CD4-positive, alpha-beta memory T cell (primary cell): ENCODE measurements at regions not wholly inside any gene's neighbourhood (a gene's known extent, or its start where the extent isn't known, plus 50 kb on each side); places are given as distances from the start of the nearest gene placed in this dataset.

Experiments
- CTCF ChIA-PET: fragments of 350-600 bp; sonication (Branson Sonifier 250); formaldehyde crosslinking; loops from one replicate; lab custom pipeline; 2021; ENCODE audit warnings: inconsistent platforms; ENCODE audit not compliant: partially characterized antibody; lab: Charles Lee
- POLR2A ChIA-PET: fragments of 350-600 bp; sonication (Branson Sonifier 250); formaldehyde crosslinking; loops from one replicate; lab custom pipeline; 2021; ENCODE audit not compliant: partially characterized antibody; lab: Charles Lee
- DNase-seq, 5 donors: peaks; one replicate each; pipeline versions ENCODE4 v3.0.0 to v3.0.0-alpha.2; 2020 to 2022; ENCODE audit warnings: mixed read lengths in 1 of 5
- H3K27ac ChIP-seq: one replicate; pipeline ENCODE4 v1.7.0; 2013; ENCODE audit warnings: low read depth, low read length
- H3K27me3 ChIP-seq: 2 replicates; pipeline ENCODE4 v1.7.0; 2013; ENCODE audit warnings: mild to moderate bottlenecking, low read length, moderate library complexity; ENCODE audit not compliant: insufficient read depth
- H3K36me3 ChIP-seq: 2 replicates; pipeline ENCODE4 v1.7.0; 2013; ENCODE audit warnings: mild to moderate bottlenecking, low read length, moderate library complexity; ENCODE audit not compliant: insufficient read depth
- H3K4me1 ChIP-seq: 2 replicates; pipeline ENCODE4 v1.7.0; 2013; ENCODE audit warnings: mild to moderate bottlenecking, low read length, moderate library complexity; ENCODE audit not compliant: insufficient read depth
- H3K4me3 ChIP-seq, 2 donors: one replicate each; pipeline ENCODE4 v1.7.0; 2013; ENCODE audit warnings: low read length in 2 of 2, mild to moderate bottlenecking in 1 of 2
- H3K9me3 ChIP-seq, 2 donors: one replicate each; pipeline ENCODE4 v1.7.0; 2013; ENCODE audit warnings: low read length in 2 of 2, control low read depth in 1 of 2; ENCODE audit not compliant: control insufficient read depth in 1 of 2
- H3K27ac Mint-ChIP-seq, 7 donors: one replicate each; pipeline ENCODE4 v1.8.0; 2020 to 2021; ENCODE audit warnings: mixed read lengths in 7 of 7, mild to moderate bottlenecking in 6 of 7, inconsistent platforms in 3 of 7, moderate library complexity in 3 of 7
- H3K27me3 Mint-ChIP-seq, 2 donors: one replicate each; pipeline ENCODE4 v1.8.0; 2020 to 2021; ENCODE audit warnings: mixed read lengths in 2 of 2
- H3K36me3 Mint-ChIP-seq, 2 donors: one replicate each; pipeline ENCODE4 v1.8.0; 2020 to 2021; ENCODE audit warnings: mixed read lengths in 2 of 2, inconsistent platforms in 1 of 2, mild to moderate bottlenecking in 1 of 2
- H3K4me1 Mint-ChIP-seq, 4 donors: one replicate each; pipeline ENCODE4 v1.8.0; 2020 to 2021; ENCODE audit warnings: mixed read lengths in 4 of 4, mild to moderate bottlenecking in 1 of 4
- H3K4me3 Mint-ChIP-seq, 8 donors: one replicate each; pipeline ENCODE4 v1.8.0; 2020 to 2021; ENCODE audit warnings: mixed read lengths in 8 of 8, mild to moderate bottlenecking in 7 of 8, moderate library complexity in 6 of 8, inconsistent platforms in 3 of 8
- H3K9me3 Mint-ChIP-seq, 8 donors: one replicate each; pipeline ENCODE4 v1.8.0; 2020 to 2021; ENCODE audit warnings: mixed read lengths in 8 of 8, mild to moderate bottlenecking in 5 of 8, inconsistent platforms in 3 of 8, moderate library complexity in 1 of 8
- intact Hi-C: fragments of 100-400 bp; cut with micrococcal nuclease; formaldehyde crosslinking; loops from one replicate; pipeline ENCODE4 v1.15.1; 2023

DNA sequence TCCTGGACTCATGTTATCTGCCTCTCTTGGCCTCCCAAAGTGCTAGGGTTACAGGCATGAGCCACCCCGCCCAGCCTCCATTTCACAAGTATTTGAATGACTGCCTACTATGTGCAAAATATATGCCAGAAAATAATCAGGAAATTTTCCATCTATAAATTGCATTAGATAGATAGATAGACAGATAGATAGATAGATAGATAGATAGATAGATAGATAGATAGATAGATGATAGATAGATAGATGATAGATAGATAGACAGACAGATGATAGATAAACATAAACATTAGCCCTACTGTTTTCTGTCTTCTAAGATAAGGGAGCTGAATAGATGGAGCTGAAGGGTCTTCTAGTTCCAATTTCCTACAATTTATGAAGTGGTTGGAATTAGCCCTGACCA lies 87.4 kb upstream of the TRIM2 start:
- H3K9me3 ChIP-seq: no peaks in the 10 kb centered on the region
- no peaks in the 10 kb centered on the region for H3K36me3 ChIP-seq
- no peak for DNase-seq
- H3K4me3 ChIP-seq: no peak overlapping the region
- H3K36me3 Mint-ChIP-seq: no peaks in the 10 kb centered on the region
- peak overlapping the region; percentile 68 for H3K27ac ChIP-seq
- no peaks in the 10 kb centered on the region for H3K9me3 Mint-ChIP-seq
- intact Hi-C loops: loop anchor here (1.0 to 10.0 kb wide), 3 partner anchors 32 to 1712 kb away; partner anchors contain the start of genes ARFIP1, FHIP1A and TIGD4
- H3K4me3 Mint-ChIP-seq: peak overlapping the region in 1 of 8 donors; percentile 46
- peak overlapping the region in 1 of 7 donors; percentile 84 for H3K27ac Mint-ChIP-seq
- no peaks in the 10 kb centered on the region for H3K27me3 Mint-ChIP-seq
- CTCF ChIA-PET: interaction anchor here (1.0 to 9.3 kb wide), 8 partner anchors 8 to 35 kb away, joined by 3 to 133 read pairs (median 9); no protein-coding TSS in a partner anchor
- POLR2A ChIA-PET: interaction anchor here (1.3 to 3.3 kb wide), 2 partner anchors 34 to 229 kb away, joined by 3 to 21 read pairs; no protein-coding TSS in a partner anchor
- no peaks in the 10 kb centered on the region for H3K27me3 ChIP-seq
- H3K4me1 ChIP-seq: peaks cover 62% of the 10 kb centered on the region
- H3K4me1 Mint-ChIP-seq: peaks cover 0 to 12% (median 9%) of the 10 kb centered on the region in 4 donors

DNA sequence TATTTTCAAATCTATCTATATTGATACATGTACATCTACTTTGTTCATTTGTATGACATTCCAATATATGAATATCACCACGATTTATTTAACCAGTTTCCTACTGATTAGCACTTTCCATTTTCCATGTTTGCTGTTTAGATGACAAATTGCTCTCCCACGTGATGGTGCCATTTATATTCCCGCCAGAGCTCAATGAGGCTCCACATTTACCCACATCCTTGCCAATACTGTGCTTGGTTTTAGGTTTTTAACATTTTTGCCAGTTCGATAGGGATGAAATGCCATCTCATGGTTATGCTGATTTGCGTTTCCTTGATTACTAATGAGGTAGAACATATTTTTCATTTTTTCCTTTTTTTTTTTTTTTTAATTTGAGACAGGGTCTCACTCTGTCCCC lies 86.7 kb upstream of the TRIM2 start:
- peaks cover 0 to 12% (median 9%) of the 10 kb centered on the region in 4 donors for H3K4me1 Mint-ChIP-seq
- Histone ChIP-seq H3K27me3 (no peaks in the 10 kb centered on the region), H3K27ac (peak overlapping the region; percentile 1), H3K9me3 (no peaks in the 10 kb centered on the region), H3K4me3 (no peak overlapping the region), H3K4me1 (peaks cover 56% of the 10 kb centered on the region), H3K36me3 (no peaks in the 10 kb centered on the region)
- no peaks in the 10 kb centered on the region for H3K27me3 Mint-ChIP-seq
- POLR2A ChIA-PET: interaction anchor here (0.7 kb wide), 1 partner anchor 32 kb away, joined by 3 read pairs; no protein-coding TSS in a partner anchor
- no peaks in the 10 kb centered on the region for H3K9me3 Mint-ChIP-seq
- CTCF ChIA-PET: interaction anchor here (1.0 to 9.3 kb wide), 5 partner anchors 9 to 36 kb away, joined by 3 to 133 read pairs (median 16); no protein-coding TSS in a partner anchor
- no peak for DNase-seq
- H3K27ac Mint-ChIP-seq: peak overlapping the region in 1 of 7 donors; percentile 84
- H3K4me3 Mint-ChIP-seq: peak overlapping the region in 2 of 8 donors; percentile 26 to 30
- intact Hi-C loops: loop anchor here (5.0 to 10.0 kb wide), 2 partner anchors 340 to 1713 kb away; partner anchors contain the start of genes ARFIP1, FHIP1A and TIGD4
- no peaks in the 10 kb centered on the region for H3K36me3 Mint-ChIP-seq

DNA sequence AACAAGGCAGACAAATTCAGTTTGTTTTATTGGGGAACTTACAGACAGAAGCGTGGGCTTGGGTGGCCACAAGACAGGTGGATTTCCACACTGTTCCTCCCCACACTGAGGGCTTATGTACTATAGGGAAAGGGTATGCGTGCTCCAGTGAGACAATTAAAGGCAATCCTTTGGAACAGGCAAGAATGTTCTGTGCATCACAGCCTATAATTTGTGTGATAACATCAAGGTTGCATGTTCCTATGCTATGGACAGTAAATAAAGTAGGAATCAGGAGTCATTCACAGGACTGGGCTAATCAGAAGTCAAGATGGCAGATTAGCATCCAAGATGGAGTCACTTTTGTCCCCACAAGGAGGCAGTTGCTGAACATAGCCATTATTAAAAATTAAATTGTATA lies 84.6 kb upstream of the TRIM2 start:
- no peak overlapping the region for H3K4me3 ChIP-seq
- no peaks in the 10 kb centered on the region for H3K9me3 ChIP-seq
- H3K27me3 ChIP-seq: no peaks in the 10 kb centered on the region
- intact Hi-C loops: loop anchor here (5.0 to 10.0 kb wide), 2 partner anchors 342 to 1715 kb away; partner anchors contain the start of genes ARFIP1, FHIP1A and TIGD4
- CTCF ChIA-PET: interaction anchor here (1.0 to 9.8 kb wide), 4 partner anchors 9 to 38 kb away, joined by 3 to 555 read pairs (median 54); no protein-coding TSS in a partner anchor
- DNase-seq: no peak
- no peak overlapping the region for H3K4me3 Mint-ChIP-seq
- H3K36me3 ChIP-seq: no peaks in the 10 kb centered on the region
- no peaks in the 10 kb centered on the region for H3K36me3 Mint-ChIP-seq
- POLR2A ChIA-PET: no interaction called here
- peaks cover 35% of the 10 kb centered on the region for H3K4me1 ChIP-seq
- H3K9me3 Mint-ChIP-seq: no peaks in the 10 kb centered on the region
- peaks cover 0 to 12% (median 9%) of the 10 kb centered on the region in 4 donors for H3K4me1 Mint-ChIP-seq
- H3K27ac ChIP-seq: no peak overlapping the region
- H3K27ac Mint-ChIP-seq: no peak overlapping the region
- H3K27me3 Mint-ChIP-seq: no peaks in the 10 kb centered on the region

DNA sequence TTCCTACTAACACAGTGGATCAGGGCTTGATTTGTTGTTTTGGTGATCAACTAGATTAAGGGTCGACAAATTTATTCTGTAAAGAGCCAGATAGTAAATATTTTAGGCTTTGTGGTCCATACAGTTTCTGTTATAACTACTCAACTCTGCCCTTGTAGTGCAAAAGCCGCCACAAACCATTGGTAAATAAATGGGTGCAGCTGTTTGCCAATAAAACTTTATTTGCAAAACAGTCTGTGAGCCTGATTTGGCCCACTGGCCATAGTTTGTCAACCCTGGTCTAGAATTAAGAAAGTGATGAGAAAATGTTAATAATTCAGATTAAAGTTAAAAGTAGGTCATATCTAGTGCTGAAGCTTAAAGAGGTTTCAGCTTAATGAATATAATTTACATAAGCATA lies 84.0 kb upstream of the TRIM2 start:
- ChIA-PET POLR2A (no interaction called here), CTCF (interaction anchor here (0.9 to 9.8 kb wide), 3 partner anchors 8 to 224 kb away, joined by 3 to 555 read pairs (median 3); no protein-coding TSS in a partner anchor)
- intact Hi-C loops: no loop called here
- H3K4me1 ChIP-seq: peaks cover 29% of the 10 kb centered on the region
- no peak overlapping the region for H3K27ac ChIP-seq
- Mint-ChIP-seq H3K36me3 (no peaks in the 10 kb centered on the region), H3K27me3 (no peaks in the 10 kb centered on the region), H3K9me3 (no peaks in the 10 kb centered on the region), H3K4me1 (peaks cover 0 to 12% (median 9%) of the 10 kb centered on the region in 4 donors), H3K4me3 (no peak overlapping the region), H3K27ac (no peak overlapping the region)
- no peaks in the 10 kb centered on the region for H3K36me3 ChIP-seq
- no peaks in the 10 kb centered on the region for H3K9me3 ChIP-seq
- DNase-seq: no peak
- no peaks in the 10 kb centered on the region for H3K27me3 ChIP-seq
- H3K4me3 ChIP-seq: no peak overlapping the region

DNA sequence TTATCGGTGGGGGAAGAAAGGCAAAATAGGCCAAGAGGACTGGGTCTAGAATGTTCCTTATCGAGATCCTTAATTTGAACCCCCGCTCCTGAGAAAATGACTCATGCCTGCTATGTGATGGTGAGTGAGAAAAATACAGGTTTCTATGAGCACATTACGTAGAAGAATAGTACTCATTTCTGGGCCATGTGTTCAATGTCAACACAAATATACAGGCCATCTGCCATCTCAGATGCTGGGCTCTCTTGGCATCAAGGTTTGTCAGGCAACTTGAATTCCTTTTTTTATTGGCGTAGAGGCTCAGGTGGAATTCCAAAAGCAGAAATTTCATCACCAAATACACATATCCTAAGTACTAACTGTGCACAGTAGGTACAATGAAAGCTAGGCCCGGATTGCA lies 81.4 kb upstream of the TRIM2 start:
- ChIA-PET POLR2A (no interaction called here), CTCF (interaction anchor here (1.5 to 9.8 kb wide), 3 partner anchors 9 to 40 kb away, joined by 3 to 555 read pairs (median 133); no protein-coding TSS in a partner anchor)
- H3K27ac Mint-ChIP-seq: peak overlapping the region in 1 of 7 donors; percentile 21
- intact Hi-C loops: no loop called here
- no peaks in the 10 kb centered on the region for H3K9me3 Mint-ChIP-seq
- H3K27me3 Mint-ChIP-seq: no peaks in the 10 kb centered on the region
- Histone ChIP-seq H3K27me3 (no peaks in the 10 kb centered on the region), H3K27ac (no peak overlapping the region), H3K9me3 (no peaks in the 10 kb centered on the region), H3K36me3 (no peaks in the 10 kb centered on the region), H3K4me3 (no peak overlapping the region), H3K4me1 (peaks cover 8% of the 10 kb centered on the region)
- no peaks in the 10 kb centered on the region for H3K36me3 Mint-ChIP-seq
- no peak for DNase-seq
- H3K4me1 Mint-ChIP-seq: peaks cover 0 to 15% (median 4%) of the 10 kb centered on the region in 4 donors
- no peak overlapping the region for H3K4me3 Mint-ChIP-seq

GRCh38 chr4:153126137-153126536 lies 78.1 kb upstream of the TRIM2 start:
- Histone ChIP-seq H3K36me3 (no peaks in the 10 kb centered on the region), H3K27ac (no peak overlapping the region), H3K4me3 (no peak overlapping the region), H3K9me3 (no peaks in the 10 kb centered on the region), H3K27me3 (no peaks in the 10 kb centered on the region), H3K4me1 (peaks cover 6% of the 10 kb centered on the region)
- DNase-seq: no peak
- no peak overlapping the region for H3K4me3 Mint-ChIP-seq
- CTCF ChIA-PET: interaction anchor here (0.8 to 9.8 kb wide), 19 partner anchors 11 to 347 kb away, joined by 3 to 555 read pairs (median 15); partner anchors contain the start of genes ARFIP1 and TIGD4
- H3K36me3 Mint-ChIP-seq: no peaks in the 10 kb centered on the region
- H3K9me3 Mint-ChIP-seq: no peaks in the 10 kb centered on the region
- H3K27ac Mint-ChIP-seq: peak overlapping the region in 2 of 7 donors; percentile 30 to 35
- H3K4me1 Mint-ChIP-seq: peaks cover 0 to 6% (median 2%) of the 10 kb centered on the region in 4 donors
- POLR2A ChIA-PET: interaction anchor here (1.2 to 4.6 kb wide), 3 partner anchors 11 to 347 kb away, joined by 3 to 50 read pairs (median 31); partner anchors contain the start of genes ARFIP1 and TIGD4
- intact Hi-C loops: no loop called here
- no peaks in the 10 kb centered on the region for H3K27me3 Mint-ChIP-seq
